Fibroblast of gingiva (primary cell): ENCODE measurements at regions not wholly inside any gene's neighbourhood (a gene's known extent, or its start where the extent isn't known, plus 50 kb on each side); places are given as distances from the start of the nearest gene placed in this dataset.

ENCODE experiments used
- DNase-seq: peaks from one replicate; pipeline ENCODE4 v3.0.0-alpha.2; 2011; ENCODE audit warnings: low read depth

- no peak for DNase-seq
Observed at GRCh38 chr1:209266590-209267205, 316.8 kb upstream of the CAMK1G start.

- DNase-seq: no peak
Observed at GRCh38 chr1:209267968-209268367, 315.5 kb upstream of the CAMK1G start.

GRCh38 chr1:209268479-209268878 is 315.0 kb upstream of the CAMK1G start:
- no peak for DNase-seq

GRCh38 chr1:209276321-209276720 is 307.2 kb upstream of the CAMK1G start:
- DNase-seq: no peak

GRCh38 chr1:209277662-209278061 is 305.9 kb upstream of the CAMK1G start:
- DNase-seq: no peak

- no peak for DNase-seq
Observed at GRCh38 chr1:209291715-209292114, 291.8 kb upstream of the CAMK1G start.

- DNase-seq: no peak
Observed at GRCh38 chr1:209302779-209303568, 280.5 kb upstream of the CAMK1G start.

- DNase-seq: no peak
Observed at GRCh38 chr1:209304166-209304565, 279.3 kb upstream of the CAMK1G start.

- DNase-seq: no peak
Observed at GRCh38 chr1:209305221-209305954, 278.1 kb upstream of the CAMK1G start.

- DNase-seq: no peak
Observed at GRCh38 chr1:209307846-209308245, 275.7 kb upstream of the CAMK1G start.

- DNase-seq: no peak
Observed at GRCh38 chr1:209309198-209309597, 274.3 kb upstream of the CAMK1G start.

GRCh38 chr1:209311770-209312169 is 271.7 kb upstream of the CAMK1G start:
- no peak for DNase-seq

GRCh38 chr1:209316929-209317328 is 266.6 kb upstream of the CAMK1G start:
- no peak for DNase-seq

GRCh38 chr1:209318181-209319056 is 265.1 kb upstream of the CAMK1G start:
- no peak for DNase-seq

- no peak for DNase-seq
Observed at GRCh38 chr1:209319057-209319432, 264.5 kb upstream of the CAMK1G start.

- DNase-seq: no peak
Observed at GRCh38 chr1:209319549-209319948, 264.0 kb upstream of the CAMK1G start.

- no peak for DNase-seq
Observed at GRCh38 chr1:209323743-209324142, 259.8 kb upstream of the CAMK1G start.

GRCh38 chr1:209324901-209325871 is 258.3 kb upstream of the CAMK1G start:
- no peak for DNase-seq

GRCh38 chr1:209326076-209326475 is 257.4 kb upstream of the CAMK1G start:
- no peak for DNase-seq

GRCh38 chr1:209326831-209327230 is 256.7 kb upstream of the CAMK1G start:
- DNase-seq: no peak

GRCh38 chr1:209328196-209328595 is 255.3 kb upstream of the CAMK1G start:
- no peak for DNase-seq
